ENCODE measurements at regions not wholly inside any gene's neighbourhood (a gene's known extent, or its start where the extent isn't known, plus 50 kb on each side); places are given as distances from the start of the nearest gene placed in this dataset.

GRCh38 chr10:6912929-6913328 is 332.9 kb upstream of the PRKCQ start:
- Mint-ChIP-seq H3K4me3 (ENCODE audit: unreplicated experiment) (no peak overlapping the region), H3K27ac (ENCODE audit: unreplicated experiment) (no peak overlapping the region), H3K27me3 (ENCODE audit: insufficient read depth, unreplicated experiment) (no peaks in the 10 kb centered on the region), H3K9me3 (ENCODE audit: unreplicated experiment) (peaks cover under 1% of the 10 kb centered on the region), H3K4me1 (ENCODE audit: low read depth, unreplicated experiment) (no peaks in the 10 kb centered on the region), H3K36me3 (ENCODE audit: insufficient read depth, unreplicated experiment) (no peaks in the 10 kb centered on the region)
- Histone ChIP-seq H3K27me3 (replicated peaks; ENCODE audit: control insufficient read depth, insufficient read depth, low read length) (no peaks in the 10 kb centered on the region; the same call in 1 of the 2 replicates), H3K4me3 (ENCODE audit: low read depth, low read length) (no peak overlapping the region), H3K4me1 (no peaks in the 10 kb centered on the region), H3K36me3 (ENCODE audit: control insufficient read depth, insufficient read depth, low read length) (no peaks in the 10 kb centered on the region), H3K9me3 (no peaks in the 10 kb centered on the region)
- POLR2A ChIA-PET: no interaction called here
- no peak for DNase-seq
- TF ChIP-seq CTCF (IDR thresholded peaks at IDR 0.05; ENCODE audit: insufficient read depth in 1 of 2, low read depth in 1 of 2, low read length in 1 of 2, severe bottlenecking in 1 of 2, unreplicated experiment in 1 of 2): no peak
- no TSS peak for BruUV-seq (replicated peaks)
- intact Hi-C loops (cut with micrococcal nuclease; ENCODE audit: unreplicated experiment): no loop called here
- CTCF ChIA-PET: no interaction called here

GRCh38 chr10:6912424-6912823 is 332.3 kb upstream of the PRKCQ start:
- CTCF ChIA-PET: interaction anchor here (0.5 kb wide), 1 partner anchor 19 kb away, joined by 6 read pairs; no protein-coding TSS in a partner anchor
- POLR2A ChIA-PET: no interaction called here

GRCh38 chr10:6912021-6912420 is 331.9 kb upstream of the PRKCQ start:
- H3K9me3 Mint-ChIP-seq (ENCODE audit: unreplicated experiment): no peaks in the 10 kb centered on the region
- H3K4me3 ChIP-seq (ENCODE audit: low read depth, low read length): no peak overlapping the region
- no peaks in the 10 kb centered on the region for H3K4me1 ChIP-seq
- no peak overlapping the region for H3K4me3 Mint-ChIP-seq (ENCODE audit: unreplicated experiment)
- ChIA-PET POLR2A (no interaction called here), CTCF (interaction anchor here (0.5 kb wide), 1 partner anchor 19 kb away, joined by 6 read pairs; no protein-coding TSS in a partner anchor)
- BruUV-seq (replicated peaks): no TSS peak
- no peaks in the 10 kb centered on the region for H3K36me3 Mint-ChIP-seq (ENCODE audit: insufficient read depth, unreplicated experiment)
- H3K27me3 Mint-ChIP-seq (ENCODE audit: insufficient read depth, unreplicated experiment): no peaks in the 10 kb centered on the region
- TF ChIP-seq CTCF (IDR thresholded peaks at IDR 0.05; ENCODE audit: insufficient read depth in 1 of 2, low read depth in 1 of 2, low read length in 1 of 2, severe bottlenecking in 1 of 2, unreplicated experiment in 1 of 2): no peak
- no peak for DNase-seq
- intact Hi-C loops (cut with micrococcal nuclease; ENCODE audit: unreplicated experiment): no loop called here
- H3K36me3 ChIP-seq (ENCODE audit: control insufficient read depth, insufficient read depth, low read length): no peaks in the 10 kb centered on the region
- no peaks in the 10 kb centered on the region; the same call in 1 of the 2 replicates for H3K27me3 ChIP-seq (replicated peaks; ENCODE audit: control insufficient read depth, insufficient read depth, low read length)
- no peaks in the 10 kb centered on the region for H3K9me3 ChIP-seq
- no peaks in the 10 kb centered on the region for H3K4me1 Mint-ChIP-seq (ENCODE audit: low read depth, unreplicated experiment)
- H3K27ac Mint-ChIP-seq (ENCODE audit: unreplicated experiment): no peak overlapping the region

More at GRCh38 chr10:6912424-6912823, 332.3 kb upstream of the PRKCQ start:
- H3K36me3 ChIP-seq (ENCODE audit: control insufficient read depth, insufficient read depth, low read length): no peaks in the 10 kb centered on the region
- no peaks in the 10 kb centered on the region for H3K9me3 ChIP-seq
- no peaks in the 10 kb centered on the region for H3K4me1 ChIP-seq
- H3K4me3 ChIP-seq (ENCODE audit: low read depth, low read length): no peak overlapping the region
- Mint-ChIP-seq H3K4me1 (ENCODE audit: low read depth, unreplicated experiment) (no peaks in the 10 kb centered on the region), H3K27me3 (ENCODE audit: insufficient read depth, unreplicated experiment) (no peaks in the 10 kb centered on the region), H3K36me3 (ENCODE audit: insufficient read depth, unreplicated experiment) (no peaks in the 10 kb centered on the region), H3K4me3 (ENCODE audit: unreplicated experiment) (no peak overlapping the region), H3K9me3 (ENCODE audit: unreplicated experiment) (no peaks in the 10 kb centered on the region), H3K27ac (ENCODE audit: unreplicated experiment) (no peak overlapping the region)
- intact Hi-C loops (cut with micrococcal nuclease; ENCODE audit: unreplicated experiment): no loop called here
- DNase-seq: no peak
- no TSS peak for BruUV-seq (replicated peaks)
- no peaks in the 10 kb centered on the region; the same call in 1 of the 2 replicates for H3K27me3 ChIP-seq (replicated peaks; ENCODE audit: control insufficient read depth, insufficient read depth, low read length)
- TF ChIP-seq CTCF (IDR thresholded peaks at IDR 0.05; ENCODE audit: insufficient read depth in 1 of 2, low read depth in 1 of 2, low read length in 1 of 2, severe bottlenecking in 1 of 2, unreplicated experiment in 1 of 2): no peak
